Stimulated activated CD4-positive, alpha-beta T cell treated with anti-CD3 and anti-CD28 coated beads, Interleukin-4, amount 100 ng/mL, for 1 hour (primary cell): ENCODE measurements at regions not wholly inside any gene's neighbourhood (a gene's known extent, or its start where the extent isn't known, plus 50 kb on each side); places are given as distances from the start of the nearest gene placed in this dataset.
"Not testable (repeated sequence)": the region's sequence is repeated elsewhere in the genome, so short reads cannot be mapped to it uniquely, and the experiment has no call there.

Experiments used
- DNase-seq: peaks from one replicate; pipeline ENCODE4 v3.0.0-alpha.2; 2020

DNA sequence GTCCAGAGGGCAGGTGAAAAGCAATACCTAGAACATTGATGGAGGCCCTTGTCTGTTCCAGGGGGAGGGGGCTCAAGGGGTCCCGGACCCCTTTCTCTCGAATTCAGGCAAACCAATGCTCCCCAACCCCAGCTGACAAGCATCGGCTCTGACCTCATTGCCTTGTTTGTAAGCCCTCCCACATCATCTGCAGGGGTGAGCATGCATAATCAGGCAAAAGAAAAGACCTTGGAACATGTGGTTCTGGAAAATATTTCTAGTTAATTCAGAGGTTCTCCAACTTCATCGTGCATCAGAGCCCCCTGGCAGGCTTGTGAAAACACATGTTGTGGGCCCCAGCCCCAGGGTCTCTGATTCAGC lies 231.3 kb downstream of the TOMM20 start:
- DNase-seq: no peak

DNA sequence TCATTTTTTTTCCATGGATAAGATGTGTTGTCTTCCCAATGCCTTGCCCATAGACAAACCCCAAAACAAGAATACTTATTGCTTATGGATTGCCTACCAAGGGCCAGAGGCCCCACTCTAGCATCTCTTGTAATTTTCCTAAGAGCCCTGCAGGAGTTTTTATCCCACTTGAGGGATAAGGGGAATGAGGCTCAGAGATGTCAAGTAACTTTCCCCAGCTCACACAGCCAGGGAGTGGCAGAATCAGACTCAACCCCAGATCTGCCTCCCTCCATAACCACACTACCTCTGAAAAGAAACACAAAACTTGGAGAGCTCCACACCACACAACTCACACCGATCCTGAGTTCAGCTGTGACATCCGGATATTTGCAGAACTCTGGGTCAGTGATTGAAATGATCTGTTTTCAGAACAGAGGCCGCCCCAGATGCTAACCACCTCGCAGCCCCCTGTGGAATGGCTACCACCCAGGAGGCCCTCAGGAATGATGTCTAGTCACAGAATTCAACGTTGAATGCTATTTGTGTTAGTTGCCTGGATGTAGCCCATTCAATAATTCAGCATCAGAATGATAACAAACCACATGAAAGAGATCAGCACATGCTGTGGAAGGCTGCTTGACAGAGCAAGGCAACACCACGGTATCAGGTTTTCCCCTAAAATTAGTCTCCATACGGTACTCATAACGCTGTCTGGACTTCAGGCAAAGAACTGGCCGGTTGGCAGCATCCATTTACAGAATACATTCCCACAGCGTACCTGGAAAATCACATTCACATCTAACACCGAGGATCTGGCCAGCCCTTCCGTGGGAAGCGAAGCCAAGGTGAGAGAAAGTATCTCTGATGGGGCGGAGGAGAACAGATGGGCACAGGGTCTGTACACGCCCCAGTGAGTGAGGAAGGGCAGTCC lies 231.9 kb downstream of the TOMM20 start:
- no peak for DNase-seq

DNA sequence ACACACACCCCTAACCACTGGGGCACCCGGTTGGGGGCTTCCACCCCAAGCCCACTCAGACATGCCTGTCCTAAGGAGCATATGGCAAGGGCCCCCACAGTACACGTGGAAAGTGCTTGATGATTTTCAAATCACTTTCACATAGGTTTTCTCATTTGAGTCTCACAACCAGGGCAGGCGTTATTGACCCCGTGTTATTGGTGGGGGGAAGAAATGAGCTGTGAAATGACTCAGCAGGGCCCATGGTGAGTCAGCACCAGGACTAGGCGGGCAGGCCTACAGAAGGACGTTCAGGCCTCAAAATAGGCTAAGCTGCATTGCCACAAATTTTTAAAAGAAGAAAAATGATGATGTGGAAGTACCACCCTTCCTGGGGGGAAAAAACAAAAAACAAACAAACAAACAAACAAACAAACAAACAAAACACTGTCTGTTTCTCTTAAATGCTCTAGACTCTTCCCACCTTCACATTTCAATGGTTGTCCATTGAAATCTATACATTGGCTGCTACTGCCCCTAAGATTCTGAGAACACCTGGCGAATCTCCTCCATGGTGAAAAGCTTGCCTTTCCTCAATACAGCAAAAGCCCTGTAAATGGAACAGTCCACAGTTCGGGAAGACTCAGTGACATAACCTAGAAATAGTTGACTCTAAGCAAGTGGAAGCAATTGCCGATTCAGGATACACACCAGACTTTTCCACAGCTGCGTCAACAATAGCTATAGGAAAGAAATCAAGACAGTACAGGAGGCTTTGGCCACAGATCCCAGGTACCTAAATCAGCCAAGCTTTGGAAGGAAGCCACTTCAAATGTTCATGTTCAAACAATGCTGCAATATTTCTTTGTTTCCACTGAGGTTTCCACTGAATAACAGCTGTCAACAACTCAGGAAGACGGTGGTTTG lies 234.7 kb downstream of the TOMM20 start:
- peak; percentile 35 for DNase-seq

DNA sequence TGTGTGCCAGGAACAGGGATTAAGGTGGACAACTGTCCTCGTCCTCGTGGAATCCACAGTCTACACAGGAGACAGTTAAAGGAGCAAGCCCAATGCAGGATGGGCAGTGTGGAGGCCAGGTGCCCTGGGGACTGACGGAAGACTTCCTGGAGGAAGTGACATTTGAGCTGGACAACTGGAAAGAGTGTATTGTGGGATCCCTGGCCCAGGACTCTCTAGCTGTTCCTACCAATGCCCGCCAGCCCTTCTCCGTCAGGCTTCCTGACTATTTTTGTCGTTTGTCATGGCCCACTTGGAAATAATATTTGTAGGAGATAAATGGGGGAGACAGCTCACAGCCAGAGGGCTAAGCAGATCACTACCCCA lies 235.3 kb downstream of the TOMM20 start:
- no peak for DNase-seq

DNA sequence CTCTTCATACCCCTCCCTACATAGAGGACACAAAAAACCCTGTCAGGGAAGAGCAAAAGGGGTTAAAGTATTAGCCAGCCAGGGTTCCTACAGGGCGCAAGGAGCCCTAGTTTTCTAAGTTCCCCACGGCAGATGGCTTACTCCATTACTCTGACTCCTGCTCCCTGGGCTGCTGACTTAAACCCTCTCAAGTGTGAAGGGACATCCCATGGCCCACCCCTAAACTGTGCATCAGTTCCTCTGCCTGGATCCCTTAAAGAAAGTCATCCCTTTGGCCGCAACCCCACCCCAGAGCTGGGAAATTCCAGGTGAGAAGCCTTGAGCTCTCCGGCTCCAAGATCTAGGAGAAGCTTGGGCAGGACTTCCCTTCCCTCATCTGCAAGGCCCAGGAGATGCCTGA lies 236.0 kb downstream of the TOMM20 start:
- DNase-seq: no peak

DNA sequence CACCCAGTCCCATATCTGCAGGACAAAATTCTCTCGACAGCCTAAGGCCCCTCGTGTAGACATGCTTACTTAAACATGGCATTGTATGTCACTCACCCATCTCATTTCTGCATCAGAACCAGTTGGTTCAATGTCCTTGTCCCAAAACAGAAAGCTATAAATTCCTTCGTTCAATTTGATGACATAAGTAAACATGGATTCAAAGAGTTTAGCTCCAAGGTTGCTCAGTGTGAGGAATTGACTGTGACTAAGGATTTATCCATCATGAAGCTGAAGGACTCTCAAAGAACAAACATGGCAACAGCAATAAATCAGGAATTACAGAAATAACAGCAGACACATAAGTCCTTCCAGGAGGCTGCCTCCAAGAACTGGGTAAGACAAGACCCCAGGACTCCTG lies 237.2 kb downstream of the TOMM20 start:
- no peak for DNase-seq

DNA sequence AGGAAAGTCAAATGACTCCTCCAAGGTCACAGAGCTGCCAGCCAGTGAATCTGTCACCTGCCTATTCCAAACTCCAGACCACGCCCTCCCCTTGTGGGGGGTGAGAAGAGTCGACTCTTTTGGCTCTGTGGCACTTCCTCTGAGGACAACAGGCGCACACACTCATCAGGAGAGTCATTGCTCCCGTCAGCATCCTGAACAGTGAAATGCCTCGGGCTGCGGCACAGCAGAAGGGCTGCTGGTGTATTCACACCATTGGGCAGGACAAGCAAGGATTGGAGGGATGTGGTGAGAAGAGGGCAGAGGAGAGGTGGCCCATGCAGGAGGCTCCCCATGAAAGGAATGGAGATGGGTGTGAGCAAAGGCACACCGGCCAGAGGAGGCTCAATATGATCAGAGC lies 239.0 kb downstream of the TOMM20 start:
- no peak for DNase-seq

DNA sequence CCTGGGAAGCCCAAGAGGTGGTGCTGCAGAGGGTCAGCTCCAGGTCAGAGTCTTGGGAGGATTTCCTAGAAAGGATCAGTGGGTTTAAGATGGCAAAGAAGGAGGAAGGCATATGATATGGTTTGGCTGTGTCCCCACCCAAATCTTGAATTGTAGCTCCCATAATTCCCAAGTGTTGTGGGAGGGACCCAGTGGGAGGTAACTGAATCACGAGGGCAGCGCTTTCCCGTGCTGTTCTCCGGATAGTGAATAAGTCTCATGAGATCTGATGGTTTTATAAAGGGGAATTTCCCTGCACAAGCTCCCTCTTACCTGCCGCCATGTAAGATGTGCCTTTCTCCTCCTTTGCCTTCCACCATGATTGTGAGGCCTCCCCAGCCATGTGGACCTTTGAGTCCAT lies 240.4 kb downstream of the TOMM20 start:
- not testable (repeated sequence) for DNase-seq

DNA sequence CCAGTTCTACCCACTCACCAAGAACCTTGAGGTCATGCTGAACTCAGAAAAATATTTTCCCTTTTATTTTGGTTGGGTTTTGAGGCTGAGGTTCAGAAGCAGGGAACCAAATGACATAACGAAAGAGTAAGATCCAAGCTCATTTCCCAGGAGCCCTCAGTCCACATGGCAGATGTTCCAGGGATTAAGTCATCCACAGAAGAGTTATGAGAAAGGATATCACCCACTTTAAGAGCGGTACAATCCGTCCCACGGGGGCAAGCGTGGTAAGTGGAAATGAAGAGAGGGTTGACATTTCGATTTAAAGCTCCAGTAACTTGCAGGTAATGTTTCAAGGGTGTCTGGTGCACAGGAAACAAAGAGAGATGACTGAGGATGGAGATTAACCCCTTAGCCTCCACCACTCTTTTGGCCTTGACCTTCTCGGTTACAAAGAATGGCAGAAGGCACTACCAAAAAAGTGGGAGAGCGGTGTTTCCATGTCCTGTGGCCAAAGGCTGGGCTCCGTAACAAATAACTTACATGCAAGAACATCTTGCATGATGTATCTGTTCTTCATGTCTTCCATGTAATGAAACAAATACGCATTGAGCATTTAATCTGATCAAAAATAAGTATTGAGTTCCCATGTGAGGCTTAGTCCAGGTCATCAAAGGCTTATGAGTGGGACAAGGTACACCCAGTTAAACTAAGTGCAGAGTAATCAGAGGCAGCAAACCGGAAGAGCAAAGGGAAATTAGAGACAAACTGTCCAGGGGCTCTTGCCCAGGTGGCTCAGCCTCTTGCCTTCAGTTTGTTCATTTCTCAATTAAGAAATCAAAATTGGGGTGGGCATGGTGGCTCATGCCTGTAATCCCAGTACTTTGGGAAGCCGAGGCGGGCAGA lies 241.4 kb downstream of the TOMM20 start:
- DNase-seq: no peak

DNA sequence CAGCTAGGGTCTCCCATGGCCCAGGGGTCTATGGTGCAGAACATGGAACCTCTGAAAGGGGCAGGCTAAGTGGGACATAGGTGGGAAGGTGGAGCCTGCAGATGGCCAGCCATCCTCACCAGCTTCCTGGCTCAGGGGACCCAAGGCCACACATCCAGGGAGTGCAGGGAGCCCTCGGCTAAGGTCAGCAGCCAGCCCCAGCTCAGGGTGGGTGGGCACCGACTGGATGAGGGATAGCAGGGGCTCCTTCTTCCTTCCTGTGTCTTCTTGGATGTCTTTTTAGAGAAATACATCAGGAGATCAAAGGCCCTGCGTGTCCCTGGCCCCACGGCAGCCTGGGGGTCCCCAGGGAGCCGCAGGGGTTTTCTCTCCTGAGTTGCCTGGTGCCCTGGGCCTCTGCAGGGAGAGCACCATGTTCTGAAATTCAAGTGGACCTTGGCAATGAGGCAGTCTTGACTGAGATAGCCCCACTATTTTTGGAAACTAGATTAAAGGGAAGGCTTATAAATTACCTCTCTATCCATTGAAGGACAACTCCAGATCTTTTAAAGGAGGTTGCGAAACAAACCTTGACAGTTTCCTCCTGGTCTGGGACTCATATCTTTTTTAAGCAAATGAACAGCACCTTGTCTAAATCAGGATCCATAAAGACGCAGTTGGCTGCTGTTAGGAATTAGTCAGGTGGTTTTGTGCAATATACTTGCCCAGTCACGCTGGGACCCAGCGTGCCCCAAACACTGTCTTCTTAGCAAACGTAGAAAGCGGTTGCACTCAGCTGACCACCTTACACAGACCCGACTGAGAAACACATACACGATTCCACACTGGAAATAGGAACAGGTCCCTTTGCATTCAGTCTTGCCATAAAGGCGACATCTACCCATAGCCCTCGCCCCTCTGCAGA lies 242.3 kb downstream of the TOMM20 start:
- DNase-seq: no peak

DNA sequence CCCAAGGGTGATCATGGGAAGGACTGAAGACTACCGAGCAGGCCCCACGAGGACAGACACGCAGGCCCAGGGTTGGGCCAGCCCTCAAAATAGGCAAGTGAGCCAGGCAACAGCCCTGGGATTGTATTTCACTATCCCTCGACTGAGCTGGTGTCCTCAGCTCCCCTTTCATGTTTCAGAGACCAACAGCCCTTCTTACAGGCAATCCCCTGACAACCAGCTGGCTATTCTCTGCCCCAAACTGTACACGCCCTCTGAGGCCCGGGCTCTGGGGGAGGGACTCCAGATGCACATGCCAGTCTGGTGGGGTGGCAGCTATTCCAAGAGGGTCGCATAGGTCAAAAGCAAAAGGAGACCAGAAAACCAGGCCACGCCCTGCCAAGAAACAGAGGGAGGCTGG lies 243.0 kb downstream of the TOMM20 start:
- no peak for DNase-seq

DNA sequence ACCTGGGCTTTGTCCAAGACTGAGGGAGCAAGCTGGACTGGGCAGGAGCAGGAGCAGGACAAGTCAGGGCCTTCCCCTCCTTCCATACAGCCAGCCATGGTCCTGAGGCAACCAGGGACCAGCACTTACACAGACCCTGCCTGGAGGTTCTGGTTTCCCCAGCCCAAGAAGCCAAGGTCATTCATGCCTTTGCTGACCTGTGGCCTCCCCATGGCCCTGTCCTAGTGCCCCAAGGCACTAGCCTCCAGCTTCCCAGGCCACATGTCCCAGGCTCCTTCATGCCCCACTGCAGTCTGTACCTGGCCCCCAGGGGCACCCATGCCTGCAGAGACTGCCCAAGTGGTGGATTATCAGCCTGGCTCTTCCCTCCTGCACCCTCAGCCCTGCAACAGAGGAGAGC lies 243.9 kb downstream of the TOMM20 start:
- DNase-seq: no peak

DNA sequence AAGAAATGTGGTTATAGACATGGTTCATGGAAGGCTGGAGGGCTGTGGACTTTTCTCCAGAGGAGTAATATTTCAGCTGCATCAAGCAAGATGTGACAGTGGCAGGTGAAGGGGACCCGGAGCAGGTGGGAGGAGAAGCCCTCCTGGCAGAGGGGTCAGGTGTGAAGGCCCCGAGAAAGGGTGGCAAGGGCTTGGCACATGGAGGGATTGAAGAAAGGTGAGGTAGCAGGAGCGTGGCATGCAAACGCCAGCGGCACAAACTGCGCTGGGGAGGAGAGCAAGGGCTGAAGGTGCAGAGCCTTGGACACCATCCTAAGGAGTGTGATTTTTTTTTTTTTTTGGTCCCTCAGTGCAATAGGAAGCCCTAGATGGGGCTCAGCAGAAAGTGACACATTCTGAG lies 244.6 kb downstream of the TOMM20 start:
- no peak for DNase-seq

DNA sequence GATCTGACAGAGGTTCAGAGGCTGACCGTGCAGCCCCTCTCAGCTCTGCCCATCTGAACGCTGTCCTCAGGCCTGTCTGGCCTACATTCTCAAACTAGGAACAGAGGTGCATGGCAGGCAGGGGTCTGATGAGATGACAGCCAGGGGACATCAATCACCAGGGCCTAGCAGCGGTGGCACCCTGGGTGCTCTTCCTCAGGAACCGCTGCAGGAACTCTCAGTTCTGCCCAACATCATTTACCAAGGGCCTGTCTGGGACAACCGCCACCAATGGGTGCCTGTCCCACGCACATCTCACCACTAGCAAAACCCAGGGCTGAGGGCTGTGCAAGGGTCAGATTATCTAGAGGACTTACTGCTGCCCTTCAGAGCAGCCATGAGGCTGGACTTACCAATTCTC lies 245.7 kb downstream of the TOMM20 start:
- no peak for DNase-seq

DNA sequence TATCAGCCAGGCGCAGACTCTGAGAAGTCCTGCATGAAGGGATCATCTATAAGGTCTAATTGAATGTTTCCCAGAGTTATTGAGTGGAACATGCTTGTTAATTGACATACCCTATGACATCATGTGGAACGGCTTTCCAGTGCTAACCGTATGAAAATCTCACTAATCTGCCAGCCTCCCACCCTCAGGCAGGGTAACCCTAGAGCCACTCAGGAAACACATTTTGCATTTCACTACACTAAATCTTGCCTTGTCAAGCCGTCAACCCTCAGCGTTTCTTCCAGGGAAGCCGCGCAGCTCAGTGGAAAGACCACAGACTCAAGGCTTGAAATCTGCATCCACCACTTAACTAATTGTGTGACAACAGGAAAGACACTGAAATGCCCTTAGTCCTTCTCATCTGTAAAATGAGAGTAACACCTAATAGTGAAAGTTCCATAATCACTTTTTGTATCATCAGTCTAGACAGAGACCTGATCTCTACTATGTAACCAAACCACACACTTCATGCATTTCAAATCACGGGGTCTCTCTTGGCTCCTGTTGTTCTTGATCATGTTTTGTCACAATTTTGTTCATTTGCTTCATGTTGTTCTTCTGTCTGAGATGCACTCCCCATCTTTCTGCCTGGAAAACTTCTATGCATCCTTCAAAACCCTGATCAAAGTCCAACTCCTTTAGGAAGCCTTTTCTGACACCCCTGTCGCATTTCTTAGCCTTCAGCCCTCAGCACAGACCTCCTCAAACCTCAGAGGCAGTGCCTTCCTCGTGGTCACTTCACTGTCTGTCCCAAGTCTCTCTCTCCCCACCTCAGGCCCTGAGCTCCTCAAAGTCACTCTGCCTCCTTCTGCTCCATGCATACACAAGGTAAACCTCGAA lies 246.5 kb downstream of the TOMM20 start:
- DNase-seq: no peak

DNA sequence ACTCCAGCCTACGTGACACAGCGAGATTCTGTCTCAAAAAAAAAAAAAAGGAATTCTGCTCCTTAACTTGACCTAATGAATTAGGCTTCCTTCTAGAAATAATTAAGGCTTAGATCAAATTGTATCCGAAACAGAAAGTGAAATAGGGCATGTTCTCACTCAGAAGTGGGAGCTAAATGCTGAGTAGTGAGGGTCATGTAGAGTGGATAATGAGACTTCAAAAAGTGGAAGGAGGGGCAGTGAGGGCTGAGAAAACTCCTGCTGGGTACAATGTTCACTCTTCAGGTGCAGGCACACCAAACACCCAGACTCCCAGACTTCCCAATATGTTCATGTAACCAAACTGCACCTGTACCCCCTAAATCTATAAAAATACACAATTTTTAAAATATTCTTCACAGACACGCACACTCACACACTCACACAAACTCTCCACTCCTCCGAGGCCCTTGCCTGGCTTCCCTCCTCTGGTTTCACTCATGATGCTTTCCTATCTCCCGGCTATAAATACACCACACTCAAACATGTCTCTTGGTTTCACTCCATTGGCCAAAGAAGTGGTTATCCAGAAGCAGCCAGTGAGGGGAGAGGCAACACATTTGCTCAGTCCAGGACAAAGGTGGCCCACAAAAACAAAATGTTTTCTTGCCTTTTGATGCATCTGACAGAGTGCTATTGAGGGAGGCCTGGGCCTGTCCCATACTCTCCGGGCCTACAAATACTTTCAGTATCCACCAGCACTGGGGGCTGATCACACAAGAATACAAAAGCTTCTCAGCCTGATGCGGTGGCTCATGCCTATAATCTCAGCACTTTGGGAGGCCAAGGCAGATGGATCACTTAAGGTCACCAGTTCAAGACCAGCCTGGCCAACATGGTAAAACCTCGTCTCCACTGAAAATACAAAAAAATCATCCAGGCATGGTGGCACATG lies 249.2 kb downstream of the TOMM20 start:
- no peak for DNase-seq

DNA sequence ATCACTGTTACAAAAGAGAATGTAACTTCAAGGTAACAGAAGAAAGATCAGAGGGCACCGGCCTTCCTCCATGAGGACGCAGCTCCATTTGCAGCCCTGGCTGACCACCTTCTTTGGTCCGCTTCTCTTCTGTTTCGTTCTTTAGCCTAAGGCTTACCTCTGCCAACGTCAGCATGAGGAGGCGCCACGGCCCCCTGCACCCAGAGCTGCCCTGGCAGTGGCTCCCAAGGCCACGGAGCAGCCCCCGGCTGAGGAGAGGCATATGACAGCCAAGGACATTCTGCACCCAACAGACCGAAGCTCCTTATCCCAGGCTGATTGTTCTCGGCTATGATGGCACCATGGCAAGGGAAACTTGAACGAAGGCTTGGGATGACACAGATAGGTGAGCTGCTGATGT lies 250.3 kb downstream of the TOMM20 start:
- no peak for DNase-seq

DNA sequence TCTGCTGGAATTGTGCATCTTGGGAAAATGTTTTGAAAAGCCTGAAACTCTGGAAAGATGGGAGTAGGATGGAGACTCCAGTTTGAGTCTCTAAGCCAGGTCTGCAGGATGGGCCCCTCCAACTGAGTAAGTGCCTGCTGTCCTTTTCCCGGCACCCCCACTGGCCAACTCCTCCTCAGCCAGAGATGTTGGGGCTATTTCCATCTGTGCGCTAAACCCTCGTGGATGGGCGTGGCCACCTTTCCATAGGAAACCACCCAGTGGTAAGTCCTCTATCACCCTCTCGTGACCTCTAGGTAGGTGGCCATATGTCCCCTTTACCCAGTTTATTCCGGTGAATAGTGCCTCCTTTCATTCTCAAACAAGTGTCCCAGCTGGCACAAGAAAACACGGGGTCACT lies 250.9 kb downstream of the TOMM20 start:
- DNase-seq: no peak

DNA sequence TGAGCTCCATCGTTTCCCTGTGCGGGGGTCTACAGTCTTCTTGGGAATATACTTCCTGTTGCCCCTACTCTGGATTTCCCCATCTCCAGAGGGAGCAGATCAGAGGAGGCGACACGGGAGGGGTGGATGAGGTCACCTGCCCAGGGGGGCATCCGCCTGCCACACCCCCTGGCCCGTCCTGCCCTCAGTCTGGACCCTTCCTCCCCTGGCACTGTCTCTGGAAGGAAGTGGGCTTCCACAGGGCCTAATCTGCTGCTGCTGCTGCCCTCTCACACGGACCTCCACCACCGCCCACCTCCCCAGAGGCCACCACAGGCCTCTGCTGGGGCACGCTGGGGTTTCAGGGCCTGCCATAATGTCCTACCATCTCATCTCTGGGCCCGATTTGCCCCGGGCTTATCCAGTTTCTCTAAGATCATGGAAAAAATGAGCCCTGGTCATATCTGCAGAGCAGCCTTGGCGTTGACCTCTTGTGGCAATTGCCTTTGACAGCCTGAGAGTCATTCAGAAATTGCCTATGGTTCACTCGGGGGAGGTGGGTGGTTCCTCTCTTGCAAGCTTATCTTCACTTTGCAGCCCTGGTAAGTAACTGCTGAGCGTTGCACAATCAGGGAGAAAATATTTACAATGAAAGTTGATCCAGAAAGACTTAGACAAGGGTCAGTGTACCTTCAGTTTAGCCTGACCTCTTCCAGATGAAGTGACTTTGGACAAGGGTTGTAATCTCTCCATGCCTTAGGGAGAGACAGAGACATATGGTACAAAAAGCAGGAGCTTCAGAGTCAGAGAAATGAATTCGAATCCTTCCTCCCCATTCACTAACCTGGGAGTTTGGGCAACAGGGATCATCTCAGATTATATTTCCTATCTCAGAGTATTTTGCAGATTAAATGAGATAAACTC lies 252.4 kb downstream of the TOMM20 start:
- DNase-seq: no peak
